ENCODE measurements at regions not wholly inside any gene's neighbourhood (a gene's known extent, or its start where the extent isn't known, plus 50 kb on each side); places are given as distances from the start of the nearest gene placed in this dataset.

- no peak for TF ChIP-seq CTCF (IDR thresholded peaks at IDR 0.05; ENCODE audit: low read length, missing control alignments)
- H3K4me3 ChIP-seq (replicated peaks; ENCODE audit: low read depth, low read length): no peak overlapping the region
- DNase-seq (ENCODE audit: low read depth): peak; percentile 6
Observed at GRCh38 chr10:44326474-44327030, 58.3 kb downstream of the CXCL12 start.

DNA sequence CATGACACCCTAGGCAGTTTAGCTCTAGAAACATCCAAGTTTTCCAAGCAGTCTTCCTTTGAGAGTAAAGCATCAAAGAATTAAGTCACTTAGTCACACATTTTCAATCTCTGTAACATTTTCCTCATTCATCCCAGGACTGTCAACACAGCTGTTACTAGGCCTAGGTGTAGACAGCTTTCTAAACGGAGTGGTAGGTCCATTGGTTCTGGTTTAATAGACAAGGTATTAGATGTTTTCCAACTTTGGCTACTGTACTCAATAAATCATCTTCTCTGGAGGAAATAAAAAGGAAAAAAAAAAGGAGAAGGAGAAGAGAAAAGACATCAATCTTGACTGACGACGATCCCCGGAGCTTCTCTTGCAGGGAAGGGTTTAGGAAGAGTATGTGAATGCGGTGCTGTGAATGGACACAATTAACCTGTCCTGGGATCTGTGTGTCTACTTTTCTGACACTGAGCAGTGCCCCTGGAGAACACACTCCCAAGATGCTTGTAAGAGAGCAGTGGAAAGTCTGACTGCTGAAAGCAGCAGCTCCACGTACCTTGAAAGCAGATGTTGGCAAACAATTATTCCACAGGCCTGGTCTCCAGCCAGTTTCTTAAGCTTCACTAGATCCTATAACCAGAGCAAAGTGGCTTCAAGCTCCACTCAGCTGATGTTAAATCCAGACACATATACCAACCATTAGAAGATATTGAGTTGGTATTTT lies 59.1 kb downstream of the CXCL12 start:
- no peak for DNase-seq (ENCODE audit: low read depth)
- no peak overlapping the region for H3K4me3 ChIP-seq (replicated peaks; ENCODE audit: low read depth, low read length)
- no peak for TF ChIP-seq CTCF (IDR thresholded peaks at IDR 0.05; ENCODE audit: low read length, missing control alignments)

DNA sequence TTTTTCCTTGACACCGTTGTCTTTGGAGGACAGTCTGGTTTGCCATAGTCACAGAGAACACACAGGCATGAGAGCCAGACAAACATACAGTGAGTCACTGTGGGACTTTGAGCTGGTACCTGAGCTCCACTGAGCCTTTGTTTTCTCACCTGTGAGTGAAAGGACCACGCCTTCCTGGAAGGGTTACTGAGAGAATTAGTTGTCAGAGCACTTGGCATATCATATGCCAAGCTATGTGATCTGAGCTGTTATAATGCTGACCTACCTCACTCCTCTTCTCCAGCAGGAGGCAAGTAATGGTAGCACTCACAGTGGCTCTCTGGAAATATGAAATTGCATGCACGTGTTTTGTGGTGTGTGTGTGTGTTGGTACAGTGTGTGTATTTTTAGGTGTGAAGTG lies 59.7 kb downstream of the CXCL12 start:
- no peak for DNase-seq (ENCODE audit: low read depth)
- H3K4me3 ChIP-seq (replicated peaks; ENCODE audit: low read depth, low read length): no peak overlapping the region
- no peak for TF ChIP-seq CTCF (IDR thresholded peaks at IDR 0.05; ENCODE audit: low read length, missing control alignments)

DNA sequence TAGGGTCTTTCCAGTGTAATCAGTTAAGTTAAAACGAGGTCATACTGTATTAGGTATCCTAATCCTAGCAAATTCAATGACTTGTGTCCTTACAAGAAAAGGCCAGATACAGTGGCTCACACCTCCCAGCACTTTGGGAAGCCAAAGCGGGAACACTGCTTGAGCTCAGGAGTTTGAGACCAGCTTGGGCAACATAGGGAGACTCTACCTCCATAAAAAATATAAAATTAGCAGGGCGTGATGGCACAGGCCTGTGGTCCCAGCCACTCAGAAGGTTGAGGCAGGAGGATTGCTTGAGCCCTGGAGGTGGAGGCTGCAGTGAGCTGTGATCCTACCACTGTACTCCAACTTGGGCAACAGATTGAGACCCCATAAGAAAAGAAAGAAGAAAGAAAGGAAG lies 61.1 kb downstream of the CXCL12 start:
- DNase-seq (ENCODE audit: low read depth): no peak
- no peak for TF ChIP-seq CTCF (IDR thresholded peaks at IDR 0.05; ENCODE audit: low read length, missing control alignments)
- H3K4me3 ChIP-seq (replicated peaks; ENCODE audit: low read depth, low read length): no peak overlapping the region

- DNase-seq (ENCODE audit: low read depth): no peak
- H3K4me3 ChIP-seq (replicated peaks; ENCODE audit: low read depth, low read length): no peak overlapping the region
- TF ChIP-seq CTCF (IDR thresholded peaks at IDR 0.05; ENCODE audit: low read length, missing control alignments): no peak
Observed at GRCh38 chr10:44322137-44322536, 62.8 kb downstream of the CXCL12 start.

- TF ChIP-seq CTCF (IDR thresholded peaks at IDR 0.05; ENCODE audit: low read length, missing control alignments): no peak
- DNase-seq (ENCODE audit: low read depth): no peak
- no peak overlapping the region for H3K4me3 ChIP-seq (replicated peaks; ENCODE audit: low read depth, low read length)
Observed at GRCh38 chr10:44320756-44321155, 64.1 kb downstream of the CXCL12 start.

DNA sequence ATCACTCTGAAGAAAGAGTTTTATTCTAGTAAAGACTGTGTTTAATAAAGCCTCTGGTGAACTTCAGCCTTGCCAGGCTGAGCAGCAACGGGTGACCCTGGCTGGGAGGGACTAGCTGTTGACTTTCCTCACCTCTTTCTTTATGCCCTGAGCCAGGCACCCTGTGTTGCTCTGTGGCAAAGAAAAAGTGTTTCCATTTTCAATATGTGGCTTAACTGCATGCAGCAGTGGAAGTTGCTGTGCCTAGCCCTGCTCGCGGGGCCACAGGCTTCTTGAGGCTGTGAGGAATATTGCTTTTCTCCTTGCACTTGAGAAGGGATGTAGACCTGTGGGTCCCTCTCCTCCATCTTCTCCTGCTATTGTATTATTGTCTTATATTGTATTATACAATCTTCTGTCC lies 67.0 kb downstream of the CXCL12 start:
- H3K4me3 ChIP-seq (replicated peaks; ENCODE audit: low read depth, low read length): no peak overlapping the region
- DNase-seq (ENCODE audit: low read depth): no peak
- no peak for TF ChIP-seq CTCF (IDR thresholded peaks at IDR 0.05; ENCODE audit: low read length, missing control alignments)

Measured in fibroblast of pulmonary artery (primary cell).